ENCODE measurements at regions not wholly inside any gene's neighbourhood (a gene's known extent, or its start where the extent isn't known, plus 50 kb on each side); places are given as distances from the start of the nearest gene placed in this dataset.

GRCh38 chr6:105795913-105796517 is 290.1 kb upstream of the PRDM1 start:
- DNase-seq (ENCODE audit: low spot score) (peak; percentile 15), ATAC-seq (peak; percentile 80)
- Mint-ChIP-seq H3K9me3 (no peaks in the 10 kb centered on the region), H3K27ac (no peak overlapping the region), H3K36me3 (ENCODE audit: low read depth) (no peaks in the 10 kb centered on the region), H3K4me1 (peaks cover 12% of the 10 kb centered on the region; the same call in 2 of the 3 replicates), H3K4me3 (no peak overlapping the region), H3K27me3 (ENCODE audit: insufficient read depth, low read depth, poor library complexity) (no peaks in the 10 kb centered on the region)
- no peaks in the 10 kb centered on the region for H3K79me2 ChIP-seq (replicated peaks; ENCODE audit: insufficient read depth)
- no peaks in the 10 kb centered on the region for H3K27me3 ChIP-seq (ENCODE audit: insufficient read depth)
- H3F3A ChIP-seq (replicated peaks; ENCODE audit: low read depth): no peaks in the 10 kb centered on the region
- no peak for TF ChIP-seq ZNF331 (CRISPR knock-in tag; IDR thresholded peaks at IDR 0.05; ENCODE audit: low read depth)
- TF ChIP-seq CREB1 (CRISPR knock-in tag; IDR thresholded peaks at IDR 0.05; ENCODE audit: low read depth): no peak
- TF ChIP-seq CTCF (conservative IDR thresholded peaks at IDR 0.05; ENCODE audit: low read depth in 2 of 2): no peak
- TF ChIP-seq EZH2 (IDR thresholded peaks at IDR 0.05; ENCODE audit: low read depth, unreplicated experiment): no peak
- TF ChIP-seq NANOG (IDR thresholded peaks at IDR 0.05; ENCODE audit: borderline replicate concordance): no peak
- TF ChIP-seq JUNB (IDR thresholded peaks at IDR 0.05; ENCODE audit: unreplicated experiment): no peak
- TF ChIP-seq ETS1 (IDR thresholded peaks at IDR 0.05): no peak
- TF ChIP-seq, protein P1, sequence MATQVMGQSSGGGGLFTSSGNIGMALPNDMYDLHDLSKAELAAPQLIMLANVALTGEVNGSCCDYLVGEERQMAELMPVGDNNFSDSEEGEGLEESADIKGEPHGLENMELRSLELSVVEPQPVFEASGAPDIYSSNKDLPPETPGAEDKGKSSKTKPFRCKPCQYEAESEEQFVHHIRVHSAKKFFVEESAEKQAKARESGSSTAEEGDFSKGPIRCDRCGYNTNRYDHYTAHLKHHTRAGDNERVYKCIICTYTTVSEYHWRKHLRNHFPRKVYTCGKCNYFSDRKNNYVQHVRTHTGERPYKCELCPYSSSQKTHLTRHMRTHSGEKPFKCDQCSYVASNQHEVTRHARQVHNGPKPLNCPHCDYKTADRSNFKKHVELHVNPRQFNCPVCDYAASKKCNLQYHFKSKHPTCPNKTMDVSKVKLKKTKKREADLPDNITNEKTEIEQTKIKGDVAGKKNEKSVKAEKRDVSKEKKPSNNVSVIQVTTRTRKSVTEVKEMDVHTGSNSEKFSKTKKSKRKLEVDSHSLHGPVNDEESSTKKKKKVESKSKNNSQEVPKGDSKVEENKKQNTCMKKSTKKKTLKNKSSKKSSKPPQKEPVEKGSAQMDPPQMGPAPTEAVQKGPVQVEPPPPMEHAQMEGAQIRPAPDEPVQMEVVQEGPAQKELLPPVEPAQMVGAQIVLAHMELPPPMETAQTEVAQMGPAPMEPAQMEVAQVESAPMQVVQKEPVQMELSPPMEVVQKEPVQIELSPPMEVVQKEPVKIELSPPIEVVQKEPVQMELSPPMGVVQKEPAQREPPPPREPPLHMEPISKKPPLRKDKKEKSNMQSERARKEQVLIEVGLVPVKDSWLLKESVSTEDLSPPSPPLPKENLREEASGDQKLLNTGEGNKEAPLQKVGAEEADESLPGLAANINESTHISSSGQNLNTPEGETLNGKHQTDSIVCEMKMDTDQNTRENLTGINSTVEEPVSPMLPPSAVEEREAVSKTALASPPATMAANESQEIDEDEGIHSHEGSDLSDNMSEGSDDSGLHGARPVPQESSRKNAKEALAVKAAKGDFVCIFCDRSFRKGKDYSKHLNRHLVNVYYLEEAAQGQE (IDR thresholded peaks at IDR 0.05; ENCODE audit: unreplicated experiment): no peak
- no peak for TF ChIP-seq STAT1 (IDR thresholded peaks at IDR 0.05; ENCODE audit: unreplicated experiment)
- no peak for TF ChIP-seq ZNF462 (CRISPR knock-in tag; IDR thresholded peaks at IDR 0.05)
- TF ChIP-seq POLR2AphosphoS5 (IDR thresholded peaks at IDR 0.05; ENCODE audit: low read depth): no peak
- no peak for TF ChIP-seq ZNF114 (CRISPR knock-in tag; IDR thresholded peaks at IDR 0.05)
- TF ChIP-seq EZH2phosphoT487 (IDR thresholded peaks at IDR 0.05; ENCODE audit: unreplicated experiment): no peak
- no peaks in the 10 kb centered on the region; the same call in none of the 2 replicates for H3K4me1 ChIP-seq (ENCODE audit: insufficient read depth)
- no peak overlapping the region for H3K4me3 ChIP-seq
- no peaks in the 10 kb centered on the region for H3K9me2 ChIP-seq (ENCODE audit: insufficient read depth)
- no peak overlapping the region for H3K4me2 ChIP-seq
- no peaks in the 10 kb centered on the region for H4K20me1 ChIP-seq (replicated peaks; ENCODE audit: insufficient read depth)
- peak overlapping the region; percentile 57; the same call in 1 of the 2 replicates for H2AFZ ChIP-seq
- no peaks in the 10 kb centered on the region for H3K36me3 ChIP-seq (ENCODE audit: insufficient read depth)
- no peak overlapping the region for H3K27ac ChIP-seq (ENCODE audit: low read depth)
